ENCODE measurements at regions not wholly inside any gene's neighbourhood (a gene's known extent, or its start where the extent isn't known, plus 50 kb on each side); places are given as distances from the start of the nearest gene placed in this dataset.

DNA sequence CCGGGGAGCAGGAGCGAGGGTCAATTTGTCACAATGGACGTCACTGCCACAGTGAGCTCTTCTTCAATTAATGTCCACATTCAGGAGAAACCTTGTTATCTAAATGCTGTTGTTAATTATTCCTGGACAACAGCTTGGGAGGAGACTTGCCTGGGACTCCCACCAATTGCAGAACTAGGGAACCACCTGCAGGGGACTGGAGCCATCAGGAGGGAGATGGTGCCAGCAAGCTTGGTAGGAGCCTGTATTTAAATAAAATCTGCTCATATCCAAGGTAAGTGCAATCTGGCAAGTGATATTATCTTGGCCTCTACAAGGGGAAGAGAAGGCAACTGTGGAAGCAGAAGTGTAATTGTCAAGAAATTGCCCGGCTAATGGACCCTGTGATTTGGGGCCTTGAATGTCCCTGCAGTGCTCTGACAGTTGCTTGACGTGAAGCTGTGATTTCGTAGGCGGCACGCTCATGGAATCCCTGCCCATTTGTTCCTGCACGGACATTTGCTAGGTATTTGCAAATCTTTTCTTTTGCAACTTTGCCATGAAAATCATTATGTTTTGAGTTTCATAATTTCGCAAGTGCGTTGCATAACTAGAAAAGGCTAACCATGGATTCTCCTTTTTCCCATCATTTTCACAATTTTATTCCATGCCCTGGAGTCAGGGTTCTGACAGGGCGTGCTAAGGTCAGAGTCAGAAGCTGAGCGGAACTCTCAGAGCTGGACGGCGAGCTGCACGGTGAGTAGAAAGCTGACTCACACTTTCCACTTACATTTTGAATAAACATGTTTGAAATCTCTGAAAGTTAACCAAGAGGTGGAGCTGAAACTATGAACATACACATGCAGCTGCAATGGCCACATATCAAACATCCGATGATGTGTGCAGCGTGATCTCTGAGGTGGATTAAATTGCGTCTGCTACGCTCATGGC is 84.9 kb upstream of the TCERG1L start:
- H3K36me3 ChIP-seq, result no peaks in the 10 kb centered on the region

DNA sequence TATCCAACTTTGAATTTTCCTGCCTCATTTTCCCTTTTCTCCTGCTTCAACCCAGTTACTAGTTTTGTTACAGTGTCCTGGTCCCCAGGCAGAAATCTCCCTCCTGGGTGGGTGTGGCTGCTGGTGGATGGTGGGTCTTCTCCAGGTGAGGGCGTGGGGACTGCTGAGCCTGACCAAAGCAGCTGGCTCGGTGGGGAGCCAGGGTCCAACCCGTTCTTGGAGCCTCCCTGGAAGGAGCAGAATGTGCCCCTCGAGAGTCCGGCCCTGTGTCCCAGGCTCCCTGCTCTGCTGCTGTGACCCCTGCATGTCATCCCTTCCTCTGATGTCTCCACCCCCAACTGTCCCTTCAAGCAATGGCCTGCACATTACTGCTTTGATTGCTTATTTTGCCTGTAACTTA is 86.6 kb upstream of the TCERG1L start:
- TF ChIP-seq POLR2A (IDR thresholded peaks at IDR 0.05) (no peak), CTCF (IDR thresholded peaks at IDR 0.05) (no peak)
- no peak for DNase-seq
- Histone ChIP-seq H3K36me3 (no peaks in the 10 kb centered on the region), H3K27ac (no peak overlapping the region), H3K9me3 (peaks cover 0 to 3% (median 0%) of the 10 kb centered on the region in 4 donors), H3K4me1 (no peaks in the 10 kb centered on the region), H3K4me3 (no peak overlapping the region), H3K27me3 (no peaks in the 10 kb centered on the region)

More for the DNA sequence above, 84.9 kb upstream of the TCERG1L start:
- DNase-seq, result no peak
- no peaks in the 10 kb centered on the region for H3K27me3 ChIP-seq
- no peaks in the 10 kb centered on the region for H3K4me1 ChIP-seq
- peaks cover 0 to 3% (median 0%) of the 10 kb centered on the region in 4 donors for H3K9me3 ChIP-seq
- TF ChIP-seq POLR2A (IDR thresholded peaks at IDR 0.05) (no peak), CTCF (IDR thresholded peaks at IDR 0.05) (no peak)
- H3K4me3 ChIP-seq, result no peak overlapping the region
- H3K27ac ChIP-seq, result no peak overlapping the region

- no peaks in the 10 kb centered on the region for H3K36me3 ChIP-seq
Observed at GRCh38 chr10:131399981-131400380, 88.5 kb upstream of the TCERG1L start.

DNA sequence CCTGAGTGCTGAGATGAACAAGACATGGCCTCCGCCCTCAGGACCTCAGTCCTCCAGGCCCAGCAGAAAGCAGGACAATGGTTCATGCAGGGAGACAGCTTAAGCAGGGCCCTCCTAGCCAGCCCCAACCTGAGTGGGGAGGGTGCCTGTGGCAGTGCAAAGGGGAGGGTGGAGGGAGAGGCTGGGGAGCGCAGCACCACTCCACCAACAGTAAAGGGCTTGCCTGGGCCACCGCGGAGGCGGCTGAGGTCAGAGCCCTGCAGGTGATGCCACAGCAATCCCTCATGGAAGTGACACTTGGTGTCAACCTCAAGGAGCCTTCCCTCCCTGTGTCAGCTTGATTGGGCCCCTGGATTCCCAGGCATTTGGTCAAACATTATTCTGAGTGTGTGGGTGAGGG is 89.0 kb upstream of the TCERG1L start:
- H3K4me3 ChIP-seq, result no peak overlapping the region
- TF ChIP-seq POLR2A (IDR thresholded peaks at IDR 0.05) (no peak), CTCF (IDR thresholded peaks at IDR 0.05) (no peak)
- no peak for DNase-seq
- no peaks in the 10 kb centered on the region for H3K4me1 ChIP-seq
- no peaks in the 10 kb centered on the region for H3K27me3 ChIP-seq
- H3K36me3 ChIP-seq, result no peaks in the 10 kb centered on the region
- H3K9me3 ChIP-seq, result peaks cover 0 to 3% (median 0%) of the 10 kb centered on the region in 4 donors
- H3K27ac ChIP-seq, result no peak overlapping the region

More at GRCh38 chr10:131399981-131400380, 88.5 kb upstream of the TCERG1L start:
- Histone ChIP-seq H3K4me1 (no peaks in the 10 kb centered on the region), H3K4me3 (no peak overlapping the region), H3K27ac (no peak overlapping the region), H3K9me3 (peaks cover 0 to 3% (median 0%) of the 10 kb centered on the region in 4 donors), H3K27me3 (no peaks in the 10 kb centered on the region)
- DNase-seq, result no peak
- no peak for TF ChIP-seq CTCF (IDR thresholded peaks at IDR 0.05)
- no peak for TF ChIP-seq POLR2A (IDR thresholded peaks at IDR 0.05)

DNA sequence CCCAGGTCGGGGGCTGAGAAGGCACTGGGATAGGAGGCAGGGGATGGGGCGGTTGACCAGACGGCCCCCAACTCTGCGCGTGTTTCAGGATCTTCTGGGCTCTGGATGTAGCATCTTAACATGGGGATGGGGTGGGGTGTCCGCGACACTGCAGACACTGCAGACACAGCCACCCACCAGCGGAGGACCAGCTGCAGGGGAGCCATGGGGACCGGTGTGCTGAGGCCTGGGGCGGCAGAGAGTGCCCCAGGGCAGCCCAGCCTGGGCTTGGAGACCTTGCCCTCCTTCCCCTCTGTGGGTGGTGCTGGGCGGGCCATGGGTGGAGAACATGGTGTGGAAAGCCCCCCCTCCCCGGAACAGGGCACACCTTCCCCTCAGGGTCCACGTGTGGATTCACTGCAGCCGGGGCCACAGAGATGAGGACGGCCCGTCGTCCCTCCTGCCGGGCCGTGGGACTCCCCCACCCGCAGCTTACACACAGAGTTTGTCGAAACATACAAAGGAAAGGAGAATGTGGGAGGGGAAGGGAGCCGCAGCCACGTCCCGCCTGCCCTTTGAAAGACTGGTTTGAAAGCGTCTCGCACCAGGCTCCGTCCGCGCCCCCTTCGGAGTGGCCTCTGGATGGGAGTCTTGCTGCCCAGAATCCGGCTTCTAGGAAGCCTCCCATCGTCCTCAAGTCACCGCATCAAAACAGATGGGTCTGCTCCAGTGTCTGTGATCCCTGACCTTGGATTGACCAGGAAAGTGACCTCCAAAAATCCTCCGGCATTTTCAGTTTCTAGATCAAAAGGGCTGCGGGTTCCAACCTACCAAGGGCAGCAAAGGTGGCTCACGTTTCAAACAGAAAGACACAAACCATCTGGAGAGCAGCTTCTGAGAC is 91.5 kb upstream of the TCERG1L start:
- H3K27me3 ChIP-seq, result no peaks in the 10 kb centered on the region

More for the DNA sequence above, 91.5 kb upstream of the TCERG1L start:
- peaks cover 0 to 3% (median 0%) of the 10 kb centered on the region in 4 donors for H3K9me3 ChIP-seq
- no peak for DNase-seq
- no peak for TF ChIP-seq POLR2A (IDR thresholded peaks at IDR 0.05)
- TF ChIP-seq CTCF (IDR thresholded peaks at IDR 0.05), result no peak
- H3K4me1 ChIP-seq, result no peaks in the 10 kb centered on the region
- H3K36me3 ChIP-seq, result no peaks in the 10 kb centered on the region
- no peak overlapping the region for H3K27ac ChIP-seq
- H3K4me3 ChIP-seq, result no peak overlapping the region

Measured in Peyer's patch (tissue), 4 donors.